ENCODE measurements at regions not wholly inside any gene's neighbourhood (a gene's known extent, or its start where the extent isn't known, plus 50 kb on each side); places are given as distances from the start of the nearest gene placed in this dataset.
"Not testable (repeated sequence)": the region's sequence is repeated elsewhere in the genome, so short reads cannot be mapped to it uniquely, and the experiment has no call there.

- DNase-seq: no peak
These were observed 49.9 kb upstream of the CAPRIN1 start for GRCh38 chr11:34001557-34002064.

GRCh38 chr11:33999393-33999792 is 52.1 kb upstream of the CAPRIN1 start:
- DNase-seq: no peak

- no peak for DNase-seq
These were observed 53.8 kb upstream of the CAPRIN1 start for GRCh38 chr11:33997584-33998251.

GRCh38 chr11:33996498-33997454 is 54.8 kb upstream of the CAPRIN1 start:
- peak; percentile 78 for DNase-seq

- DNase-seq: no peak
These were observed 56.6 kb upstream of the CAPRIN1 start for GRCh38 chr11:33994937-33995336.

- DNase-seq: not testable (repeated sequence)
These were observed 60.4 kb upstream of the CAPRIN1 start for GRCh38 chr11:33991136-33991535.

- not testable (repeated sequence) for DNase-seq
These were observed 61.4 kb upstream of the CAPRIN1 start for GRCh38 chr11:33990131-33990530.

GRCh38 chr11:33989461-33989860 is 62.1 kb upstream of the CAPRIN1 start:
- DNase-seq: no peak

- no peak for DNase-seq
These were observed 62.8 kb upstream of the CAPRIN1 start for GRCh38 chr11:33988586-33989370.

- peak; percentile 68 for DNase-seq
These were observed 63.5 kb upstream of the CAPRIN1 start for GRCh38 chr11:33987975-33988580.

GRCh38 chr11:33987545-33987944 is 64.0 kb upstream of the CAPRIN1 start:
- DNase-seq: no peak

- DNase-seq: not testable (repeated sequence)
These were observed 64.7 kb upstream of the CAPRIN1 start for GRCh38 chr11:33986597-33987501.

- DNase-seq: no peak
These were observed 66.7 kb upstream of the CAPRIN1 start for GRCh38 chr11:33984682-33985389.

- DNase-seq: no peak
These were observed 68.9 kb upstream of the CAPRIN1 start for GRCh38 chr11:33982661-33983060.

- DNase-seq: no peak
These were observed 70.6 kb upstream of the CAPRIN1 start for GRCh38 chr11:33980897-33981296.

- no peak for DNase-seq
These were observed 73.2 kb upstream of the CAPRIN1 start for GRCh38 chr11:33978376-33978775.

- DNase-seq: no peak
These were observed 73.9 kb upstream of the CAPRIN1 start for GRCh38 chr11:33977676-33978075.

- DNase-seq: no peak
These were observed 74.9 kb upstream of the CAPRIN1 start for GRCh38 chr11:33976495-33977199.

GRCh38 chr11:33974804-33975203 is 76.7 kb upstream of the CAPRIN1 start:
- no peak for DNase-seq

GRCh38 chr11:33971530-33971929 is 79.7 kb upstream of the LMO2 start:
- DNase-seq: not testable (repeated sequence)
